ENCODE measurements at regions not wholly inside any gene's neighbourhood (a gene's known extent, or its start where the extent isn't known, plus 50 kb on each side); places are given as distances from the start of the nearest gene placed in this dataset.

- Histone ChIP-seq H3K27ac (no peak overlapping the region), H3K4me1 (no peaks in the 10 kb centered on the region), H3K4me3 (no peak overlapping the region), H3K27me3 (ENCODE audit: insufficient read depth in 3 of 3, low read length in 2 of 3) (no peaks in the 10 kb centered on the region), H3K36me3 (ENCODE audit: insufficient read depth in 1 of 2, low read depth in 1 of 2) (no peaks in the 10 kb centered on the region), H3K9me3 (no peaks in the 10 kb centered on the region)
- intact Hi-C loops (cut with DNase I) = no loop called here
- DNase-seq (no peak), ATAC-seq (no peak)
- TF ChIP-seq CTCF (IDR thresholded peaks at IDR 0.05) = no peak
- 50 to 52% (median 51%) methylated on average over 9 of the region's 9 CpGs for WGBS, 3 donors
Measured at GRCh38 chr4:160848901-160849760, 1314.7 kb downstream of the FSTL5 start.

- Histone ChIP-seq H3K9me3 (no peaks in the 10 kb centered on the region), H3K4me1 (no peaks in the 10 kb centered on the region), H3K27me3 (ENCODE audit: insufficient read depth in 3 of 3, low read length in 2 of 3) (no peaks in the 10 kb centered on the region), H3K4me3 (no peak overlapping the region), H3K36me3 (ENCODE audit: insufficient read depth in 1 of 2, low read depth in 1 of 2) (no peaks in the 10 kb centered on the region), H3K27ac (no peak overlapping the region)
- DNase-seq = no peak
- ATAC-seq = no peak
- TF ChIP-seq CTCF (IDR thresholded peaks at IDR 0.05) = no peak
- WGBS, 3 donors = 65 to 85% (median 68%) methylated on average over 1 of the region's 1 CpG
- intact Hi-C loops (cut with DNase I) = no loop called here
Measured at GRCh38 chr4:160864253-160864652, 1299.5 kb downstream of the FSTL5 start.

GRCh38 chr4:160869899-160870298, 1293.9 kb downstream of the FSTL5 start:
- ATAC-seq (no peak), DNase-seq (no peak)
- intact Hi-C loops (cut with DNase I) = no loop called here
- Histone ChIP-seq H3K4me1 (no peaks in the 10 kb centered on the region), H3K27me3 (ENCODE audit: insufficient read depth in 3 of 3, low read length in 2 of 3) (no peaks in the 10 kb centered on the region), H3K9me3 (no peaks in the 10 kb centered on the region), H3K36me3 (ENCODE audit: insufficient read depth in 1 of 2, low read depth in 1 of 2) (no peaks in the 10 kb centered on the region), H3K27ac (no peak overlapping the region), H3K4me3 (no peak overlapping the region)
- TF ChIP-seq CTCF (IDR thresholded peaks at IDR 0.05) = no peak

- no peak overlapping the region for H3K4me3 ChIP-seq
- DNase-seq (no peak), ATAC-seq (no peak)
- intact Hi-C loops (cut with DNase I) = no loop called here
- H3K27ac ChIP-seq = no peak overlapping the region
- H3K36me3 ChIP-seq (ENCODE audit: insufficient read depth in 1 of 2, low read depth in 1 of 2) = no peaks in the 10 kb centered on the region
- TF ChIP-seq CTCF (IDR thresholded peaks at IDR 0.05) = no peak
- H3K27me3 ChIP-seq (ENCODE audit: insufficient read depth in 3 of 3, low read length in 2 of 3) = no peaks in the 10 kb centered on the region
- no peaks in the 10 kb centered on the region for H3K9me3 ChIP-seq
- no peaks in the 10 kb centered on the region for H3K4me1 ChIP-seq
Measured at GRCh38 chr4:160872491-160872890, 1291.3 kb downstream of the FSTL5 start.
